ENCODE measurements at regions not wholly inside any gene's neighbourhood (a gene's known extent, or its start where the extent isn't known, plus 50 kb on each side); places are given as distances from the start of the nearest gene placed in this dataset.
"Not testable (repeated sequence)": the region's sequence is repeated elsewhere in the genome, so short reads cannot be mapped to it uniquely, and the experiment has no call there.

DNA sequence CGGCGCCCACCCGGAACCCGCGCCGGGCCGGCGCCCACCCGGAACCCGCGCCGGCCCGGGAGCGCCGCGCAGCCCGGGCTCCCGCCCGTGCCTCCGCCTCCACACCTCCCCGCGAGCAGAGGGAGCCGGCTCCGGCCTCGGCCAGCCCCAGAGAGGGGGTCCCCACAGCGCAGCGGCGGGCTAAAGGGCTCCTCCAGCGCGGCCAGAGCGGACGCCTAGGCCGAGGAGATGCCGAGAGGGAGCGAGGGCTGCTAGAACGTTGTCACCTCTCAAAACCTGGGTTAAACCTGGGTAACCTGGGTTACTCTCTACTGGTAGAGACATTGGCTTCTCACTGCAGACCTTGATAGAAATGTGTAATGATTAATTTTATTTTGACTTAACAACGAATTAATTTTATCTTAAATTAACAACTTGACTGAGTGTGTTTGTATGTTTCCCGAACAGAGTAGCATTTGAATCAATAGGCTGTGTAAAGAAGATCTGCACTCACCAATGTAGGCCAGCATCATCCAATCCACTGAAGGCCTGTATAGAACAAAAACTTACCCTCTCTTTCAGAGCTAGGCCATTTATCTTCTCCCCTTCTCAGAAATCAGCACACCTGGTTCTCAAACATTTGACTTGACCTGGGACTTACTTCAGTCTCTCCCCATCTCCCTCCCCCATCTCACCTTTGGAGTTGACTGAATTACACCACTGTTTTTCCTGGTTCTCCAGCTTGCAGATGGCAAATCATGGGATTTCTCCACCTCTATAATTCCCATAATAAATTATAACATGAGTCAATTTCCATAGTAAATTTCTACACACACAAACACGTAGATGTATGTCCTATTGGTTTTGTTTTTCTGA lies 242.7 kb downstream of the ASXL3 start:
- TF ChIP-seq, protein P1, sequence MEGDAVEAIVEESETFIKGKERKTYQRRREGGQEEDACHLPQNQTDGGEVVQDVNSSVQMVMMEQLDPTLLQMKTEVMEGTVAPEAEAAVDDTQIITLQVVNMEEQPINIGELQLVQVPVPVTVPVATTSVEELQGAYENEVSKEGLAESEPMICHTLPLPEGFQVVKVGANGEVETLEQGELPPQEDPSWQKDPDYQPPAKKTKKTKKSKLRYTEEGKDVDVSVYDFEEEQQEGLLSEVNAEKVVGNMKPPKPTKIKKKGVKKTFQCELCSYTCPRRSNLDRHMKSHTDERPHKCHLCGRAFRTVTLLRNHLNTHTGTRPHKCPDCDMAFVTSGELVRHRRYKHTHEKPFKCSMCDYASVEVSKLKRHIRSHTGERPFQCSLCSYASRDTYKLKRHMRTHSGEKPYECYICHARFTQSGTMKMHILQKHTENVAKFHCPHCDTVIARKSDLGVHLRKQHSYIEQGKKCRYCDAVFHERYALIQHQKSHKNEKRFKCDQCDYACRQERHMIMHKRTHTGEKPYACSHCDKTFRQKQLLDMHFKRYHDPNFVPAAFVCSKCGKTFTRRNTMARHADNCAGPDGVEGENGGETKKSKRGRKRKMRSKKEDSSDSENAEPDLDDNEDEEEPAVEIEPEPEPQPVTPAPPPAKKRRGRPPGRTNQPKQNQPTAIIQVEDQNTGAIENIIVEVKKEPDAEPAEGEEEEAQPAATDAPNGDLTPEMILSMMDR (IDR thresholded peaks at IDR 0.05; ENCODE audit: low read depth, low read length, missing control alignments): no peak
- no peak for DNase-seq (ENCODE audit: extremely low read depth, low read depth)

DNA sequence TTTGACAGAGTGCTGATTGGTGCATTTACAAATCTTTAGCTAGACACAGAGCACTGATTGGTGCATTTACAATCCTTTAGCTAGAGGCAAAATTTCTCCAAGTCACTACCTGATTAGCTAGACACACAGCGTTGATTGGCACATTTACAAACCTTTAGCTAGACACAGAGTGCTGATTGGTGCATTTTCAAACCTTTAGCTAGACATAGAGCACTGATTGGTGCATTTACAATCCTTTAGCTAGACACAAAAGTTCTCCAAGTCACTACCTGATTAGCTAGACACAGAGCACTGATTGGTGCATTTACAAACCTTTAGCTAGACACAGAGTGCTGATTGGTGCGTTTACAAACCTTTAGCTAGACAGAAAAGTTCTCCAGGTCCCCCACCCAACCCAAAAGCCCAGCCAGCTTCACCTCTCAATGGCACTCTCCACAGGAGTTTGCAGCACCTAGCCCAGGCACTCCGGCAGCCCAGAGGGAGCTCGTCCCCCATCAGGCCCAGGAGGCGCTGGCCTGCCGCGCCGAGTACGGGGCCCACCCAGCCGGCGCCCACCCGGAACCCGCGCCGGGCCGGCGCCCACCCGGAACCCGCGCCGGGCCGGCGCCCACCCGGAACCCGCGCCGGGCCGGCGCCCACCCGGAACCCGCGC lies 241.8 kb downstream of the ASXL3 start:
- DNase-seq (ENCODE audit: extremely low read depth, low read depth); H3K4me3 ChIP-seq (replicated peaks; ENCODE audit: low read depth, low read length): not testable (repeated sequence)

More for the DNA sequence above, 242.7 kb downstream of the ASXL3 start:
- H3K4me3 ChIP-seq (replicated peaks; ENCODE audit: low read depth, low read length): no peak overlapping the region

DNA sequence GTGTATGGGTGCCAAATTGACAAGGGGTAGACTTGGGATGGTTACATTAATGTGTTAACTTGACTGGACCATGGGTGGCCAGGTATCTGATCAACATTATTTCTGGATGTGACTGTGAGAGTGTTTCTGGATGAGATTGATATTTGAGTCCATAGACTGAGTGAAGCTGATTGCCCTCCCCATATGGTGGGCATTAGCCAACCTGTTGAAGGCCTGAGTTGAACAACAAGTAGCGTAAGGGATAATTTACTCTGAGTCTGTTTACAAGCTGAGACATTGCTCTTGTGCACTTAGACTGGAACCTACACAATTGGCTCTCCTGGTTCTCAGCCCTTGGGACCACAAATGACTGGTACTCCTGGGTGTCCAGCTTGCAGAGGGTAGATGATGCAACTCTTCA lies 240.1 kb downstream of the ASXL3 start:
- no peak overlapping the region for H3K4me3 ChIP-seq (replicated peaks; ENCODE audit: low read depth, low read length)
- no peak for DNase-seq (ENCODE audit: extremely low read depth, low read depth)
- TF ChIP-seq, protein P1 (IDR thresholded peaks at IDR 0.05; ENCODE audit: low read depth, low read length, missing control alignments): no peak

DNA sequence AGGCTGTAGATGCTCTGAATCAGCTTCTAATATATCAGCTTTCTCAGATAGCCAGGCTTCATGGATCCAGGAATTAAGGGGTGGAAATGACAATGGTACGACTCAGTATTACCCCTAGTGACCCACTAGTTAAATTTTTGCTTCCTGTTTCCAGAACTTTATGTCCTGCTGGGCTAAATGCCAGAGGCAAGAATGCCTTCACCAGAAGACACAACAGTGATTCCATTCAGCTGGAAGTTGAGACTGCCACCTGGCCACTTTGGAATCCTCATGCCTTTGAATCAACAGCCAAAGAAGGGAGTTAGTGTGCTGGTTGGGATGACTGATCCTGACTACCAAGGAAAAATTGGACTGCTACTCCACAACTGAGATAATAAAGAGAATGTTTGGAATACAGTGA lies 239.1 kb downstream of the ASXL3 start:
- no peak for DNase-seq (ENCODE audit: extremely low read depth, low read depth)
- no peak overlapping the region for H3K4me3 ChIP-seq (replicated peaks; ENCODE audit: low read depth, low read length)
- TF ChIP-seq, protein P1 (IDR thresholded peaks at IDR 0.05; ENCODE audit: low read depth, low read length, missing control alignments): no peak

DNA sequence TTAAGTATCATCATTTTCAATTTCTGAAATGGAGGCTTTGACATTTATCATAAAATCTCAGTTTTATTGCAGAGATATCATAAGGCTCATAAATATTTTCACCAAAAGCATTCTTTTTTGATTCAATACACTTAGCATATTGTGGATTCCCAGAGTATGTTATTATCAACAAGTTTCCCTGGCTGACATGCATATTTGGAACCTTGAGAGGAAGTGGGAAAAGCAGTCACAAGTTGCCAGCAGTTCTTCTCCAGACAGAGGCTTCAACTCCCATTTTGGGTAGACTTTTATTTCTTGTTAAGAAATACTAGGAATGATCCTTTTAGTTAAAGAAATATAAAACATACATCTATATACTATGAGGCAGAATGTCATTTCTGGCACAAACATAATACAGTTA lies 236.5 kb downstream of the ASXL3 start:
- DNase-seq (ENCODE audit: extremely low read depth, low read depth): no peak
- H3K4me3 ChIP-seq (replicated peaks; ENCODE audit: low read depth, low read length): no peak overlapping the region
- TF ChIP-seq, protein P1 (IDR thresholded peaks at IDR 0.05; ENCODE audit: low read depth, low read length, missing control alignments): no peak

DNA sequence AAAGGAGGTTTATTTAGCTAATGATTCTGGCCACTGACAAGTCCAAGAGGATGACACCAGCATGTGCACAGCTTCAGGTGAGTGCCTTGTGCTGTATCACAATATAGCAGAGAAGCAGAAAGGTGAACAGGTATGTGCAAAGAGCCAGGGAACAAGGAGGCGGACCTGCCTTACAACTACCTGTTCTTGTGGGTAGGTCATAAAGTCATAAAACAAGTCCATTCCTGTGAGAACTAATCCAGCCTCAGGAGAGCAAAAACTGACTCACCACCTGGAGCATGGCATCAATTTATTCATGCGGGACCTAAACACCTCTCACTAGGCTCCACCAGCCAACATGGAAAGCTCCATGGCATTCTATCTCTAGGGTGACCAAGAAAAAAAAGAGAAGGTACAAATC lies 234.2 kb downstream of the ASXL3 start:
- no peak for DNase-seq (ENCODE audit: extremely low read depth, low read depth)
- H3K4me3 ChIP-seq (replicated peaks; ENCODE audit: low read depth, low read length): no peak overlapping the region
- TF ChIP-seq, protein P1 (IDR thresholded peaks at IDR 0.05; ENCODE audit: low read depth, low read length, missing control alignments): no peak

DNA sequence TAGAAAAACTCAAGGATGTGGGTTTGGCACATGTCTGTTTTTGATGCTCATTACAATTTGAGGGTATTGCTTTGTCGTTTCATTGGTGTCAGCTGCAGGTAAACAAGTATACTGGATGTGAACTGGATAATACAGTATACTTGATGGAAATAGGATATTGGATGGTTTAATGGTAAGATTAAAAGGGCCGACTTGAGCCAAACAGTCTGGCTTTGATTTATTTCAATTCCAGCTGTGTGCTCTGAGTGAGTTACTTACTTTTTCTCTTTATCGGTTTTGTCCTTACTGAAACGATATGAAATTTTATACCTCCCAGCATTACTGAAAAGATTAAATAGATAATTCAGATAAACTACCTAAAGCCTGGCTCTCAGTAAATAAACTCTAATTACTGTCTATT lies 227.6 kb downstream of the ASXL3 start:
- no peak for DNase-seq (ENCODE audit: extremely low read depth, low read depth)
- TF ChIP-seq, protein P1 (IDR thresholded peaks at IDR 0.05; ENCODE audit: low read depth, low read length, missing control alignments): no peak
- H3K4me3 ChIP-seq (replicated peaks; ENCODE audit: low read depth, low read length): no peak overlapping the region

Measured in HFF-Myc (cell line).